ENCODE measurements at regions not wholly inside any gene's neighbourhood (a gene's known extent, or its start where the extent isn't known, plus 50 kb on each side); places are given as distances from the start of the nearest gene placed in this dataset.

DNA sequence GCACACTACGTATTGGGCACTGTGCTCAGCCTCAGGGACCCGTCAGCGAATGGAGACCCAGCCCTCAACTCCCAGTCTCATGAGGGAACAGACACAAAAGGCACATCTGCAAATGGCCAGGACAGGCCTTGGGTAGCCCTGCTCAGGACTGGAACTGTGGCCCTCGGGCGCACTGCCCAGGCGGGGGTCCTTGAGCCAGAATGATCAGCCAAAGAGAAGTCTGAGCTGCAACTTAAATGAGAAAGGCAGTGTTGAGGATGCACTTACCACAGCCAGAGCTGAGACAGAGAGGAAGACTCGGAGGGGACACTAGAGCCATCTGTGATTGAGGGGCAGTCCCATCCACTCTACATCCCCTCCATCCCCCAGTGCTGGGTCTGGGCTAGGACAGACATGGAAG, 117.3 kb downstream of the C16orf95 start:
- no peaks in the 10 kb centered on the region for H3K27me3 ChIP-seq (ENCODE audit: control insufficient read depth, insufficient read depth, low read length)
- no peak overlapping the region for H3K4me3 ChIP-seq (replicated peaks in 1 of 4; ENCODE audit: control extremely low read depth in 1 of 4, insufficient read depth in 1 of 4, low read depth in 3 of 4, low read length in 4 of 4)
- TF ChIP-seq, protein P1, sequence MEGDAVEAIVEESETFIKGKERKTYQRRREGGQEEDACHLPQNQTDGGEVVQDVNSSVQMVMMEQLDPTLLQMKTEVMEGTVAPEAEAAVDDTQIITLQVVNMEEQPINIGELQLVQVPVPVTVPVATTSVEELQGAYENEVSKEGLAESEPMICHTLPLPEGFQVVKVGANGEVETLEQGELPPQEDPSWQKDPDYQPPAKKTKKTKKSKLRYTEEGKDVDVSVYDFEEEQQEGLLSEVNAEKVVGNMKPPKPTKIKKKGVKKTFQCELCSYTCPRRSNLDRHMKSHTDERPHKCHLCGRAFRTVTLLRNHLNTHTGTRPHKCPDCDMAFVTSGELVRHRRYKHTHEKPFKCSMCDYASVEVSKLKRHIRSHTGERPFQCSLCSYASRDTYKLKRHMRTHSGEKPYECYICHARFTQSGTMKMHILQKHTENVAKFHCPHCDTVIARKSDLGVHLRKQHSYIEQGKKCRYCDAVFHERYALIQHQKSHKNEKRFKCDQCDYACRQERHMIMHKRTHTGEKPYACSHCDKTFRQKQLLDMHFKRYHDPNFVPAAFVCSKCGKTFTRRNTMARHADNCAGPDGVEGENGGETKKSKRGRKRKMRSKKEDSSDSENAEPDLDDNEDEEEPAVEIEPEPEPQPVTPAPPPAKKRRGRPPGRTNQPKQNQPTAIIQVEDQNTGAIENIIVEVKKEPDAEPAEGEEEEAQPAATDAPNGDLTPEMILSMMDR (conservative IDR thresholded peaks at IDR 0.05 in 1 of 2, IDR thresholded peaks at IDR 0.05 in 1 of 2; ENCODE audit: low read depth in 1 of 2, low read length in 2 of 2), result no peak
- no peak for TF ChIP-seq EZH2 (IDR thresholded peaks at IDR 0.05; ENCODE audit: low read length, missing control alignments)
- H2AFZ ChIP-seq (ENCODE audit: low read length), result no peak overlapping the region
- no peaks in the 10 kb centered on the region for H3K79me2 ChIP-seq (ENCODE audit: control insufficient read depth, insufficient read depth, low read length)
- no peak for DNase-seq (ENCODE audit: low read depth in 2 of 2)
- no peaks in the 10 kb centered on the region for H4K20me1 ChIP-seq (ENCODE audit: control insufficient read depth, extremely low read depth, insufficient read depth, low read length)
- H3K27ac ChIP-seq (ENCODE audit: insufficient read depth, low read length), result no peak overlapping the region
- H3K9ac ChIP-seq (ENCODE audit: insufficient read depth, low read length), result no peak overlapping the region
- H3K4me2 ChIP-seq (ENCODE audit: extremely low read depth, insufficient read depth, low read length), result no peak overlapping the region
- no peaks in the 10 kb centered on the region for H3K36me3 ChIP-seq (ENCODE audit: control insufficient read depth, insufficient read depth, low read length)
- no peaks in the 10 kb centered on the region for H3K9me3 ChIP-seq (ENCODE audit: control insufficient read depth, insufficient read depth, low read depth, low read length)
- peaks cover 20% of the 10 kb centered on the region for H3K4me1 ChIP-seq (ENCODE audit: control insufficient read depth, extremely low read depth, insufficient read depth, low read length)

DNA sequence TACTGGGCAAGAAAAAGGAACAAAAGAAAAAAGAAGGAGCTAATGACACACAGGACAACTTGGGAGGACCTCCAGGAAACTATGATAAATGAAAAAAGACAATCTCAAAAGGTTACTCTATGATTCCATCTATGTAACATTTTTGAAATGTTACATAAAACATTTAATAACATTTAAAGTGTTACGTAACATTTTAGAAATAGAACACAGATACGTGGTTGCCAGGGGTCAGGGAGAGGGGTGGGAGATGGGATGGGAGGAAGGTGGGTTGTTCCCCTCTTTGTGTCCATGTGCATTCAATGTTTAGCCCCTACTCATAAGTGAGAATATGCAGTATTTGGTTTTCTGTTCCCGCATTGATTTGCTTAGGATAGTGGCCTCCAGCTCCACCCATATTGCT, 116.6 kb downstream of the C16orf95 start:
- H2AFZ ChIP-seq (ENCODE audit: low read length), result no peak overlapping the region
- H3K9me3 ChIP-seq (ENCODE audit: control insufficient read depth, insufficient read depth, low read depth, low read length), result no peaks in the 10 kb centered on the region
- H3K79me2 ChIP-seq (ENCODE audit: control insufficient read depth, insufficient read depth, low read length), result no peaks in the 10 kb centered on the region
- H3K36me3 ChIP-seq (ENCODE audit: control insufficient read depth, insufficient read depth, low read length), result no peaks in the 10 kb centered on the region
- no peak overlapping the region for H3K4me3 ChIP-seq (replicated peaks in 1 of 4; ENCODE audit: control extremely low read depth in 1 of 4, insufficient read depth in 1 of 4, low read depth in 3 of 4, low read length in 4 of 4)
- H4K20me1 ChIP-seq (ENCODE audit: control insufficient read depth, extremely low read depth, insufficient read depth, low read length), result no peaks in the 10 kb centered on the region
- no peak overlapping the region for H3K4me2 ChIP-seq (ENCODE audit: extremely low read depth, insufficient read depth, low read length)
- H3K9ac ChIP-seq (ENCODE audit: insufficient read depth, low read length), result no peak overlapping the region
- TF ChIP-seq, protein P1 (conservative IDR thresholded peaks at IDR 0.05 in 1 of 2, IDR thresholded peaks at IDR 0.05 in 1 of 2; ENCODE audit: low read depth in 1 of 2, low read length in 2 of 2), result no peak
- TF ChIP-seq EZH2 (IDR thresholded peaks at IDR 0.05; ENCODE audit: low read length, missing control alignments), result no peak
- peaks cover 20% of the 10 kb centered on the region for H3K4me1 ChIP-seq (ENCODE audit: control insufficient read depth, extremely low read depth, insufficient read depth, low read length)
- peak overlapping the region; percentile 57 for H3K27ac ChIP-seq (ENCODE audit: insufficient read depth, low read length)
- DNase-seq (ENCODE audit: low read depth in 2 of 2), result no peak
- H3K27me3 ChIP-seq (ENCODE audit: control insufficient read depth, insufficient read depth, low read length), result no peaks in the 10 kb centered on the region

DNA sequence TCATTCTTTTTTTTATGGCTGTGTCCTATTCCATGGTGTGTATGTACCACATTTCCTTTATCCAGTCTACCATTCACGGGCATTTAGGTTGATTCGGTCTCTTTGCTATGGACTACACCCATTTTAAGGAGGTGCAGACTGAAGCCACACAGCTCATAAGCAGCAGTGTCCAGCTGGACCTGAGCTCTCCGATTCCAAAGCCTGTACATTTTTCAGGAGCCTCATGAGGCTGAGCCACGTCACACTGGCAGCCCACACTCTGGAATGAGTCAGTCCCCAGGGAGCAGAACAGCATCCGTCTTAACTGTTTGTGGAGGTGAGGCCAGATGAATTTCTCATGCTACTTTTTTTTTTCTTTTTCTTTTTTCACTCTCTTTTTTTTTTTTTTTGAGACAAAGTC, 116.1 kb downstream of the C16orf95 start:
- Histone ChIP-seq H3K27ac (ENCODE audit: insufficient read depth, low read length) (peak overlapping the region; percentile 67), H3K4me1 (ENCODE audit: control insufficient read depth, extremely low read depth, insufficient read depth, low read length) (peaks cover 20% of the 10 kb centered on the region), H3K4me3 (replicated peaks in 1 of 4; ENCODE audit: control extremely low read depth in 1 of 4, insufficient read depth in 1 of 4, low read depth in 3 of 4, low read length in 4 of 4) (no peak overlapping the region), H3K9me3 (ENCODE audit: control insufficient read depth, insufficient read depth, low read depth, low read length) (no peaks in the 10 kb centered on the region), H3K27me3 (ENCODE audit: control insufficient read depth, insufficient read depth, low read length) (no peaks in the 10 kb centered on the region), H4K20me1 (ENCODE audit: control insufficient read depth, extremely low read depth, insufficient read depth, low read length) (no peaks in the 10 kb centered on the region), H3K4me2 (ENCODE audit: extremely low read depth, insufficient read depth, low read length) (no peak overlapping the region), H3K9ac (ENCODE audit: insufficient read depth, low read length) (no peak overlapping the region), H3K36me3 (ENCODE audit: control insufficient read depth, insufficient read depth, low read length) (no peaks in the 10 kb centered on the region), H2AFZ (ENCODE audit: low read length) (no peak overlapping the region), H3K79me2 (ENCODE audit: control insufficient read depth, insufficient read depth, low read length) (no peaks in the 10 kb centered on the region)
- TF ChIP-seq, protein P1 (conservative IDR thresholded peaks at IDR 0.05 in 1 of 2, IDR thresholded peaks at IDR 0.05 in 1 of 2; ENCODE audit: low read depth in 1 of 2, low read length in 2 of 2), result no peak
- TF ChIP-seq EZH2 (IDR thresholded peaks at IDR 0.05; ENCODE audit: low read length, missing control alignments), result no peak
- DNase-seq (ENCODE audit: low read depth in 2 of 2), result peak; percentile 99
